Activated naive CD8-positive, alpha-beta T cell treated with anti-CD3 and anti-CD28 coated beads, Interleukin-2, amount 10 ng/mL, durations not matched to agents 7 days and 5 days (primary cell): ENCODE measurements at regions not wholly inside any gene's neighbourhood (a gene's known extent, or its start where the extent isn't known, plus 50 kb on each side); places are given as distances from the start of the nearest gene placed in this dataset.

Source experiments
- ATAC-seq: fragments of 150-1000 bp; cut with Tn5 transposase; one replicate; pipeline ENCODE4 v1.10.0; 2021; ENCODE audit warnings: low read depth, moderate library complexity
- POLR2A ChIA-PET: fragments of 350-600 bp; sonication (Branson Sonifier 250); formaldehyde crosslinking; loops from one replicate; lab custom pipeline; 2021; ENCODE audit warnings: antibody characterized with exemption; lab: Charles Lee
- DNase-seq: peaks from one replicate; pipeline ENCODE4 v3.0.0; 2021
- H3K27ac Mint-ChIP-seq: one replicate; pipeline ENCODE4 v1.8.0; 2022; ENCODE audit warnings: mild to moderate bottlenecking, mixed read lengths
- H3K27me3 Mint-ChIP-seq: one replicate; pipeline ENCODE4 v1.8.0; 2022; ENCODE audit warnings: mild to moderate bottlenecking, moderate library complexity, mixed read lengths
- H3K36me3 Mint-ChIP-seq: one replicate; pipeline ENCODE4 v1.8.0; 2021; ENCODE audit warnings: mild to moderate bottlenecking, mixed read lengths
- H3K4me1 Mint-ChIP-seq: one replicate; pipeline ENCODE4 v1.8.0; 2021; ENCODE audit warnings: mixed read lengths
- H3K4me3 Mint-ChIP-seq: one replicate; pipeline ENCODE4 v1.8.0; 2022; ENCODE audit warnings: mild to moderate bottlenecking, moderate library complexity, mixed read lengths
- H3K9me3 Mint-ChIP-seq: one replicate; pipeline ENCODE4 v1.8.0; 2021; ENCODE audit warnings: mixed read lengths

DNA sequence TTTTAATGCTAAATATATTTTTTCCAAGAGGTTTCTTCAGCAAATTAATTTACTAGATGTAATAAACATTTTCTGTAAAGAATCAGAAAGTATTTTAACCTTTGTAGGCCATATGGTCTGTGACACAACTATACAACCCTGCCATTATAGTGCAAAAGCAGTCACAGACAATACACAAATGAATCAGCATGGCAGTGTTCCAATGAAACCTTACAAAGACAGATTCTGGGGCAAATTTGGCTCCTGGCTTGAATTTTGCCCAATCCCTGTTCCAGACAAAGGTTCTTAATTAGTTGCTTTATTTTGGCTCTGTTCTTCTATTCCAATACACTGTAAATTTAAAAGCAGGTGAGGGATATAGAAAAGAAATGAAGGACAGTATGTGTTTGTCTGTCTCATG lies 352.5 kb downstream of the C12orf50 start:
- no peaks in the 10 kb centered on the region for H3K36me3 Mint-ChIP-seq
- no peak overlapping the region for H3K4me3 Mint-ChIP-seq
- peaks cover 2% of the 10 kb centered on the region for H3K9me3 Mint-ChIP-seq
- POLR2A ChIA-PET = no interaction called here
- no peaks in the 10 kb centered on the region for H3K27me3 Mint-ChIP-seq
- no peak for ATAC-seq
- H3K27ac Mint-ChIP-seq = no peak overlapping the region
- H3K4me1 Mint-ChIP-seq = no peaks in the 10 kb centered on the region
- no peak for DNase-seq

GRCh38 chr12:87671757-87672156 lies 357.4 kb downstream of the C12orf50 start:
- no peak overlapping the region for H3K4me3 Mint-ChIP-seq
- H3K27me3 Mint-ChIP-seq = no peaks in the 10 kb centered on the region

DNA sequence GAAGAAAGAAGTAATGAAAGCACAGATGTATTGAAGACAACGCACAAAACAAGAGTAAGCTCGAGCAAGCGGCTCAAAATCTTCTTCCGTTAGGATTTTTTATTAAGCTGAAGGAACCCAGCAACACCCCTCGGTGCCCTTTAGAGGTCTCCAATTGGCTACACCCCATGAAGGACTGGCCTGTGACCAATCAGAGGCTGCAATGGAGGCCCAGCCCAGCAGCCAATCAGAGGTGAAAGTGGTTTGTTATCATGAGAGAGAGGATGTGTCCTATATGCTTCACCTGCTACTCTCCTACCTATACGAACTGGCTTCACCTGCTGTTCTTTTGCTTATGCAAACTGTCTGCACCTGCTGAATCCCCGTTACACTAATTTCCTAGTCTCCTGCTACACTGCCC lies 358.8 kb downstream of the C12orf50 start:
- ATAC-seq = no peak
- Mint-ChIP-seq H3K4me3 (no peak overlapping the region), H3K27me3 (no peaks in the 10 kb centered on the region), H3K9me3 (peaks cover under 1% of the 10 kb centered on the region), H3K36me3 (no peaks in the 10 kb centered on the region), H3K27ac (no peak overlapping the region), H3K4me1 (no peaks in the 10 kb centered on the region)
- POLR2A ChIA-PET = no interaction called here
- DNase-seq = no peak

More at GRCh38 chr12:87671757-87672156, 357.4 kb downstream of the C12orf50 start:
- no peak overlapping the region for H3K27ac Mint-ChIP-seq
- DNase-seq (no peak), ATAC-seq (no peak)
- H3K9me3 Mint-ChIP-seq = peaks cover 2% of the 10 kb centered on the region
- no peaks in the 10 kb centered on the region for H3K36me3 Mint-ChIP-seq
- no peaks in the 10 kb centered on the region for H3K4me1 Mint-ChIP-seq
- POLR2A ChIA-PET = no interaction called here

DNA sequence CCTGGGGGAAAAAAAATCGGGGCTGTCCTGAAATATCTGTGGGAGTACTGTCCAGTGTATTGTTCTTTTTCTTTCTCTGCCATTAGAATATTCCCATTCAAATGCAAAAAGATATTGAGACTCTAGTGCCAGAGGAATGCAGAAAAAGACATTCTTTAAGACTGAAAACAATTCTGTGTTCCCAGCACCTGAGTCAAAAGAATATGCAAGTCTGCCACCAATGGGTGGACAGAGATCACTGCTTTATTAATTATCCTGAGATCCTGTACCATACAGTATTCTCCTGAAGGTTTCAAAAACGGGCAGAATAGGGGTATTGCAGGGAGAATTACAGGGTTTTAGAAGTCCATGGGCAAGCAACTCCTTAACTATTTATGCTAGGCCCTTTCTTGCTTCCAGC lies 361.8 kb downstream of the C12orf50 start:
- H3K9me3 Mint-ChIP-seq = no peaks in the 10 kb centered on the region

GRCh38 chr12:87661786-87662377 lies 367.3 kb downstream of the C12orf50 start:
- Mint-ChIP-seq H3K4me3 (peak overlapping the region; percentile 49), H3K27me3 (no peaks in the 10 kb centered on the region), H3K36me3 (no peaks in the 10 kb centered on the region), H3K9me3 (no peaks in the 10 kb centered on the region), H3K4me1 (peaks cover 1% of the 10 kb centered on the region), H3K27ac (no peak overlapping the region)
- no peak for DNase-seq
- ATAC-seq = peak; percentile 66
- POLR2A ChIA-PET = no interaction called here

More for the DNA sequence above, 361.8 kb downstream of the C12orf50 start:
- Mint-ChIP-seq H3K4me3 (no peak overlapping the region), H3K36me3 (no peaks in the 10 kb centered on the region), H3K27ac (no peak overlapping the region), H3K27me3 (no peaks in the 10 kb centered on the region), H3K4me1 (no peaks in the 10 kb centered on the region)
- POLR2A ChIA-PET = no interaction called here
- ATAC-seq = no peak
- DNase-seq = no peak

DNA sequence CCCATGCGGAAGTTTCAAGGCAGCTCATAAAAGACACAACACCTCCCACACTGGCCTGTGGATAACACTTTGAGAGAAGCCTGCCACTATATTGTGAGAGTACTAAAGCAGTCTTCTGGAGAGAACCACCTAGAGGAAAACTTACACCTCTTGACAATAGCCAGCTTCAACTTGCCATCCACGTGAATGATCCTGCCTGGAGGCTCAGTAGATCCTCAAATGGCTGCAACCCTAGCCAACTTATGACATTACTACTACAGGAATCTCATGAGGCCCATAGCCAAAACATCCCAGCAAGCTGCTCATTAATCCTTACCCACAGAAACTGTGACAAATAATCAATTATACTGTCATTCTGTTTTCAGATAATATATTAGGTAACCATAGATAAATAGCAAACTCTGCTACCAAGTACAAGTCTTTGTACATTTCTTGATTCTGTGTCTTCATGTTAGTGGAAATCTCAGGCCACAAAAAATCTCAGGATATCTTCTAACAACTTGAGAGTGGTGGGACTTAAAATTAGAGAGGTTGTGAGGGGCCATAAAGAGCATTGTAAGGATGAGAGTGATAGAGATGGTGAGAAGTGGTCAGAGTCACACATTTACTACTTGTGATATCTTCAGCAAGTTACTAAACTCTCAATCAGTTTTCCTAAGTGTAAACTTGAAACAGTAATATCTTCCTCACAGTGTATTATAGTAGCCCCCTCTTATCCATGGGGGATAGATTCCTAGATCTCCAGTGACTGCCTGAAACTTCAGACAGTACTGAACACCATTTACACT lies 368.0 kb downstream of the C12orf50 start:
- Mint-ChIP-seq H3K4me1 (peaks cover 1% of the 10 kb centered on the region), H3K27ac (no peak overlapping the region)

GRCh38 chr12:87660291-87660690 lies 368.9 kb downstream of the C12orf50 start:
- H3K27me3 Mint-ChIP-seq = no peaks in the 10 kb centered on the region
- no peak overlapping the region for H3K27ac Mint-ChIP-seq
- no peak for ATAC-seq
- no peaks in the 10 kb centered on the region for H3K36me3 Mint-ChIP-seq
- H3K9me3 Mint-ChIP-seq = no peaks in the 10 kb centered on the region
- POLR2A ChIA-PET = no interaction called here
- peaks cover 1% of the 10 kb centered on the region for H3K4me1 Mint-ChIP-seq
- no peak overlapping the region for H3K4me3 Mint-ChIP-seq
- DNase-seq = no peak

More for the DNA sequence above, 368.0 kb downstream of the C12orf50 start:
- POLR2A ChIA-PET = no interaction called here
- Mint-ChIP-seq H3K4me3 (no peak overlapping the region), H3K9me3 (no peaks in the 10 kb centered on the region), H3K36me3 (no peaks in the 10 kb centered on the region), H3K27me3 (no peaks in the 10 kb centered on the region)
- DNase-seq (no peak), ATAC-seq (no peak)

GRCh38 chr12:87656311-87656710 lies 372.9 kb downstream of the C12orf50 start:
- Mint-ChIP-seq H3K4me3 (no peak overlapping the region), H3K36me3 (no peaks in the 10 kb centered on the region), H3K4me1 (no peaks in the 10 kb centered on the region), H3K9me3 (no peaks in the 10 kb centered on the region), H3K27me3 (no peaks in the 10 kb centered on the region), H3K27ac (no peak overlapping the region)
- POLR2A ChIA-PET = no interaction called here
- DNase-seq = no peak
- no peak for ATAC-seq

DNA sequence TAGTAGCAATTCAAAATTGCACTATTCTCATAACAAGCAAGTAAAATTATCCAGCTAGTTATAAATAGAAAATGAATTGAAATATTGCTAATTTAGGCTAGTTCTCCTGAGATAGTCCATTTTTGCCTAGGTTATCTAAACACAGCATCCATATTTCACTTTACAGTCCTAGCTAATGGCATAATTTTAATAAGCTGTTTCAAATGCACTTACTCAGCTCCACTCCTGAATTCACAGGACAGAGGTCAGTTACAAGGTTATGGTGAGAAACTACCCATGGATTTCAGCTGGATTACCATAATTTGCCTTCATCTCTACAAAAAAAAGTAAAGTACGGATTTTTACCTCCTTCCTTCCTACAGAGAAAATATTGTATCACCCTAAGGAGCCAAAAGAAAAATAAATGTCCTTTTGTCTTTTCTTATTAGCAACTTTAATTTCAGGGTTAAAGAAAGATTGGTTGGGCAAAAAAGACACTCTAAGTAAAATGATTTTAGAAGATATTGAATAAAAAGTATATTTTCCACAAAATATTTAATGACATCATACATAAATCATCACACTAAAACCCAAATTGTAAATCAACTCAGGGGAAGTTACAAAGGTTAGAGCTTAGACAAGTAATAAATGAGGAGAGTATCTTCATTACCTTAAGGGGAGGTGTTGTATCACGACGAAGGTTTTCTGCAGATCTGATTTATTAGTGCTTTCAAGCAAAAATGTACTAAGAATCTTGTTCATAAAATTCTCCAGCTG lies 377.4 kb downstream of the C12orf50 start:
- Mint-ChIP-seq H3K27me3 (no peaks in the 10 kb centered on the region), H3K4me3 (no peak overlapping the region), H3K4me1 (no peaks in the 10 kb centered on the region), H3K27ac (no peak overlapping the region), H3K36me3 (no peaks in the 10 kb centered on the region), H3K9me3 (peaks cover 2% of the 10 kb centered on the region)
- DNase-seq (no peak), ATAC-seq (no peak)
- POLR2A ChIA-PET = no interaction called here

DNA sequence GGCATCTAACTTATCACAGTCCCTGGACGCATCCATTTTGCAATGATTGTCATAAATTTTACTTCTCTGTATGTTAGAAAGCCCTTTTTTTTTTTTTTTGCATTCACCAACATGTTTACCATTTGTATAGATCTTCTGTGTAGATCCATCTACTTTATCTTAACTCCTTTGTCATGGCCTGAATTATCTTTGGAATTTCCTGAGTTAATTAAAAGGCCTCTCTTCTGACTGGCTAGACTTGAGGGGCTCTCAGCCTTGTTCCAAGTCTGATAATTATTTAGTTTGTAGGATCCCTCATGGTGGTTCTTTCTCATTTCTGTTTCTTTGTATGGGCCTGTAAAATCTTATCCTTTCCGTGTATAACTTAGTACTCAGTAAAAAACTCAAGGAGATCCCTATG lies 387.0 kb downstream of the C12orf50 start:
- H3K27ac Mint-ChIP-seq = no peak overlapping the region
- no peaks in the 10 kb centered on the region for H3K4me1 Mint-ChIP-seq
- POLR2A ChIA-PET = no interaction called here
- ATAC-seq = no peak
- no peaks in the 10 kb centered on the region for H3K27me3 Mint-ChIP-seq
- H3K9me3 Mint-ChIP-seq = no peaks in the 10 kb centered on the region
- no peak for DNase-seq
- H3K4me3 Mint-ChIP-seq = no peak overlapping the region
- no peaks in the 10 kb centered on the region for H3K36me3 Mint-ChIP-seq

DNA sequence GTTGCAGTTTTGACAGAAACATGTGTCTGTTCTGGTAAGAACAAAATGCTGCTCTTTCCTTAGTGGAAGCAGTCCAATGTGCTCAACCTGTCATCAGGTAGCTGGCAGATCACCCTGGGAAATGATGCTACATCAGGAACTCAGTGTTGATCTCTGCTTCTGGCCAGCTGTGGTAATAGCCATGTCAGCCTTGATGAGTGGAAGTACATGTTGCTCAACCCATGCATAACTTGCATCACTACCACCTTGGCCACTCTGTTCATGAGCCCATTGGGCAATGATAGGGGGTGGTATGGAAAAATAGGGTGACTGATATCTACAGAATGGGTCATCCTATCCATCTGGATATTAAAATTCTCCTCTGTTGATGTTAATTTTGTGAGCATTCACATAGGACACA lies 411.0 kb downstream of the C12orf50 start:
- H3K27me3 Mint-ChIP-seq = no peaks in the 10 kb centered on the region
- no peak overlapping the region for H3K4me3 Mint-ChIP-seq
- no peak for ATAC-seq
- H3K36me3 Mint-ChIP-seq = no peaks in the 10 kb centered on the region
- no peak for DNase-seq
- H3K4me1 Mint-ChIP-seq = no peaks in the 10 kb centered on the region
- H3K27ac Mint-ChIP-seq = no peak overlapping the region
- POLR2A ChIA-PET = no interaction called here
- H3K9me3 Mint-ChIP-seq = peaks cover 2% of the 10 kb centered on the region

- Mint-ChIP-seq H3K9me3 (no peaks in the 10 kb centered on the region), H3K36me3 (no peaks in the 10 kb centered on the region), H3K4me1 (no peaks in the 10 kb centered on the region), H3K27me3 (no peaks in the 10 kb centered on the region), H3K4me3 (no peak overlapping the region), H3K27ac (no peak overlapping the region)
- POLR2A ChIA-PET = no interaction called here
- DNase-seq = no peak
- no peak for ATAC-seq
These were observed 416.2 kb downstream of the C12orf50 start for GRCh38 chr12:87612996-87613395.

DNA sequence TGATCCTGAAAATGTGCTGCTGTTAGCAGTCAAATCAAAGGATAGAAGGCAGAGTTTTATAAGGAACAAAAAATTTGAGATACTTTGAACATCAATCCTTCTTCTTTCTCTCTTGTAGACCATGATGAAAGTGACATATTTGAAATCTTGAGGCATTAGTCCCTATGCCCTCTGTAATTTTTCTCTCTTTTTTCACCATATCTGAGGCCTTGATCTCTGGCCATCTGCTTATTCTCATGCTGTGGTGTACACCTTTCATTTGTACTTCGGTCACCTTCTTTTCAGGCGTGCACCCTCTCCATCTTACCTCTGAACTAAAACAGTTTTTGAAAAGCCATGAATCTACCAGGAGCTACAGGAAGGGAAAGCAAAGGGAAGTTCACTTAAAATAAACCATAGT lies 420.9 kb downstream of the C12orf50 start:
- H3K9me3 Mint-ChIP-seq = peaks cover 2% of the 10 kb centered on the region
- H3K36me3 Mint-ChIP-seq = no peaks in the 10 kb centered on the region
- no peak overlapping the region for H3K4me3 Mint-ChIP-seq
- POLR2A ChIA-PET = no interaction called here
- H3K27ac Mint-ChIP-seq = no peak overlapping the region
- H3K4me1 Mint-ChIP-seq = no peaks in the 10 kb centered on the region
- H3K27me3 Mint-ChIP-seq = no peaks in the 10 kb centered on the region
- ATAC-seq (no peak), DNase-seq (no peak)

DNA sequence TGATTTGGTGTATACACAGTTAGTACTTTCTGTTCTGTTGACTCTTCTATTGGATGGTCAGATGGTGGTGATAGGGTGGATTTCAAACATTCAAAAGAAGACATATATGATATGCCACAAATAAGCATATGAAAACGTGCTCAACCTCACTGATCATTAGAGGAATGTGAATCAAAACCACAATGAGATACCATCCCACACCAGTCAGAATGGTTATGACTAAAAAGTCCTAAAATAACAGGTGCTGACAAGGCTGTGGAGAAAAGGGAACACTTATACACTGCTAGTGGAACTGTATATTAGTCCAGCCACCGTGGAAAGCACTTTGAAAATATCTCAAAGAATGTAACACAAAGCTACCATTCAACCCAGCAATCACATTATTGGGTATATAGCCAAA lies 425.5 kb downstream of the C12orf50 start:
- Mint-ChIP-seq H3K4me3 (no peak overlapping the region), H3K9me3 (peaks cover 2% of the 10 kb centered on the region), H3K36me3 (no peaks in the 10 kb centered on the region), H3K4me1 (no peaks in the 10 kb centered on the region), H3K27ac (no peak overlapping the region), H3K27me3 (no peaks in the 10 kb centered on the region)
- POLR2A ChIA-PET = no interaction called here
- DNase-seq (no peak), ATAC-seq (no peak)
